Erythroblast (primary cell): ENCODE measurements at regions not wholly inside any gene's neighbourhood (a gene's known extent, or its start where the extent isn't known, plus 50 kb on each side); places are given as distances from the start of the nearest gene placed in this dataset.

ENCODE experiments used
- GATA1 ChIP-seq: IDR thresholded peaks from 2 replicates; pipeline ENCODE4 v1.6.1; 2011; ENCODE audit warnings: low read depth, mild to moderate bottlenecking, control low read depth, low read length, moderate library complexity
- POLR2A ChIP-seq: IDR thresholded peaks from 2 replicates; pipeline ENCODE4 v1.6.1; 2011; ENCODE audit warnings: mild to moderate bottlenecking, low read length

DNA sequence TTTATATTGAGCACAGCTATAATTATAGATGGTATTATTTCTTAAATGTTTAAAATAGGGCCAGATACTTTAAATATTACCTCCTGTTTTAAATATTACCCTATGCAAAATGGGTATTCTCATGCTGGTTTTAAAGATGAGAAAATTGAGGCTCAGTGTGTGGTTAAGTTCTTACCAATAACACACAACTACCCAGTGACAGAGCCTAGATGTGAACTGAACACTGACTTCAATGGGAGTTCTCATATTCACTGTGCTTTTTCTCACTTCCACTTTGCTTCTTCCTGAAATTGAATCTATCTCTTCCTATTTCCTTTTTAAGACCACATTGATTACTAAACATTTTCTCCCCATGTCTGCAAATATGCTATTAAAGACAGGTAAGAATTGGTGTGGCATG, 135.8 kb upstream of the TUSC1 start:
- TF ChIP-seq POLR2A (no peak), GATA1 (no peak)
